Right renal pelvis (tissue), 4 donors: ENCODE measurements at regions not wholly inside any gene's neighbourhood (a gene's known extent, or its start where the extent isn't known, plus 50 kb on each side); places are given as distances from the start of the nearest gene placed in this dataset.
"Not testable (repeated sequence)": the region's sequence is repeated elsewhere in the genome, so short reads cannot be mapped to it uniquely, and the experiment has no call there.

Experiments used
- DNase-seq, 4 donors: peaks; one replicate each; pipeline ENCODE4 v3.0.0-alpha.2; 2013; ENCODE audit warnings: low read depth in 4 of 4, low spot score in 3 of 4, missing footprints in 1 of 4

DNA sequence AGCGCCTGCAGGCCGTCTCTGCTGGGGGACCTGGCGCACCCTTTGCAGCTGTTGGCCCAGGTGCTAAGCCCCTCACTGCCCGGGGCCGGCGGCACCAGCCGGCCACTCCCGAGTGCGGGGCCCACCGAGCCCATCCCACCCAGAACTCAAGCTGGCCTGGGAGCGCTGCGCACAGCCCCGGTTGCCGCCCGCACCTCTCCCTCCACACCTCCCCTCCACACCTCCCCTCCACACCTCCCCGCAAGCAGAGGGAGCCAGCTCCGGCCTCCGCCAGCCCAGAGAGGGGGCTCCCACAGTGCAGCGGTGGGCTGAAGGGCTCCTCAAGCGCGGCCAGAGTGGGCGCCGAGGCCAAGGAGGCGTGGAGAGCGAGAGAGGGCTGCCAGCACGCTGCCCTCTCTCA is 177.8 kb upstream of the KAZN start:
- DNase-seq = no peak

- DNase-seq = no peak
These were observed 177.0 kb upstream of the KAZN start for GRCh38 chr1:14421295-14421976.

GRCh38 chr1:14421977-14422609 is 176.4 kb upstream of the KAZN start:
- DNase-seq = no peak

GRCh38 chr1:14424325-14425002 is 174.0 kb upstream of the KAZN start:
- no peak for DNase-seq

DNA sequence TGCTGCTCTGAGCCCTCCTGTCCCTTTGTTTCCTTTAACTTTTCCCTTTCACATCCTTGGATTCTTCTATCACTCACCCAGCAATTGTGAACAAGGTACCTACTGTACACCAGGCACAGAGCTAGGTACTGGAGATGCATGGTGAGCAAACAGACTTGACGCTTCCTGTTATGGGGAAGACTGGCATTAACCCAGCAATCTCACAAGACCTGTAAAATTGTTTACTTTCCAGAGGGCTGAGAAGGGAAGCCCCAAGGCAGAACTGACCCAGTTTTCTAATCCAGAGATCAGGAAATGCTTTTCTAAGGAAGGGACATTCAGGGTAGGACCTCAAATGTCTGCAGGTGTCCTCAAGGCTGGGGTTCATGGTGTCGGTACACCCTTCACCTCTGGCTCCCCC is 171.6 kb upstream of the KAZN start:
- DNase-seq = no peak

- DNase-seq = no peak
These were observed 168.9 kb upstream of the KAZN start for GRCh38 chr1:14429577-14429976.

DNA sequence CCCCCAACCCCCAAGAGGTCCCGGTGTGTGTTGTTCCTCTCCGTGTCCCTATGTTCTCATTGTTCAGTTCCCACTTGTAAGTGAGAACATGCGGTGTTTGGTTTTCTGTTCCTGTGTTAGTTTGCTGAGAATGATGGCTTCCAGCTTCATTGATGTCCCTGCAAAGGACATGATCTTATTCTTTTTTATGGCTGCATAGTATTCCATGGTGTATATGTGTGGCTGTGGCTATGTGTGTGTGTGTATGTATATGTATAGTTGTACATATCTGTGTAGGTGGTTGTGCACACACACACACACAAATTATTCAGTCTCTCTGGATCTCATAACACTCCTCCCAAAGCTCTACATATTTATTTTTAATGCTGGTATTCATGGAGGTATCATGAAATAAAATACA is 165.8 kb upstream of the KAZN start:
- DNase-seq = not testable (repeated sequence)

GRCh38 chr1:14435368-14436023 is 163.0 kb upstream of the KAZN start:
- DNase-seq = no peak

DNA sequence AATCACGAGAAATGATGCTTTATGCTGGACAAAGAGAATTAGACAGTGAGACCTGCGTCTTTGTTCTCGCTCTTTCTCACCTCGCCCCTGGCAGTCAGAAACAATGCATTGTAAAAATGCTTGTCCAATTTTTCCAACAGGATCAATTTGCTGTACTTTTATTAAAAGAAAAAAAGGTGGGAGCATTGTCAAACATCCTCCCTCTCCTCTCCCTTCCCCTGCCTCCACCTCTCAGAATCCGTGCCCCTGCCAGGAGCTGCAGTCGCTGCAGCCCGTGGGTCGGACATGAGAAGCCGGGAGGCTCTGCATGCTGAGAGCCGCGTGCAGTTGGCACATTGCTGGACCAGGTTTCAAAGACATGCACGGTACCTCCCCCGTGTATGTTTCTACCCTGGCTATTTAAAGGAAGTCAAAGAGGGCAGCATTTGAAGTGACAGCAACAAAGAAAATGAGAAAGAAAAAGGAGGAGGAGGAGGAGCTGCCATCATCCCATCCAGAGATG is 161.0 kb upstream of the KAZN start:
- DNase-seq = peak in 1 of 4 donors; percentile 15

DNA sequence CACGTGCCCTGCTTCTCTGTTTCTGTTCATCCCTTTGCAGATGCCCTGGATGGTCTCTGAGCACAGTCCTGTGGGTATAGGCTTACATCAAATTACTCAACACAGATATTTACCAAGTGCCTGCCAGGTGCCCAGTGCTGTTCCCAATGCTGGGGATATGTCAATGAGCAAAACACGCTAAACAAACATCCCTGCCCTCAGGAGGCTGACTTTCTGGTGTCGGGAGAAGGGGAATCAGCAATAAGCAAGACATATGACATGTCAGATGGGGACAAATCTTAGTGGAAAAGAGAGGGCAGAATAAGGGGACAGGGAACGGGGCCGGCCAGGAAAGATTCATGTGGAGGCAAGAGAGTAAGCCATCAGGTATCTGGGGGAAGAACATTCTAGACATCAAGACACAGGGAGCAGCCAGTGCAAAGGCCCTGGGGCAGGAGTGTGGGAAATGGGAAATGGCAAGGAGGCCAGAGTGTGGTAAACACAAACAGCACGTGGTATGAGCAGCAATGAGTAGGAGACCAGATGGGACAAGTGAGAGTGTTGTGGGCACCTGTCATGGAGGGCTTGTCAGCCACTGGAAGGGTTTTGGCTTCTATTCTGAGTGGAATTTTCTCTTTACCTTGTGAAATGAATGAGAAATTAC is 160.2 kb upstream of the KAZN start:
- no peak for DNase-seq

DNA sequence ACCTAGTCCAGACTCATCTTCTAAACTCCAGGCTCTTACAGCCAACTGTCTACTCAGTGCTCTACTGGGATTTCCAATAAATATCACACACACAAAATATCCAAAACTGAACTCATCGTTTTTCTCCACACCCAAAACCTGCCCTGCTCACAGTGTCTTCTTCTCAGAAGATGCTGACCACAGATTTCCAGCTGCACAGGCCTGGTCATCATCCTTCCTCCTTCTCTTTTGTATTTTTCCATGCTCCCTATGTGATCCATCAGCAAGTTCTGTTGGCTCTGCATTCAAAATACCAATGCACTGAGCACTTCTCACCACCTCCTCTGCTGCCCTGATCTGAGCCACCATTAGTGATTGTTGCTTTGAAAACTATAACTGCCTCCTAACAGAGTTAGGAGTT is 159.5 kb upstream of the KAZN start:
- no peak for DNase-seq

- no peak for DNase-seq
These were observed 158.3 kb upstream of the KAZN start for GRCh38 chr1:14440166-14440565.

DNA sequence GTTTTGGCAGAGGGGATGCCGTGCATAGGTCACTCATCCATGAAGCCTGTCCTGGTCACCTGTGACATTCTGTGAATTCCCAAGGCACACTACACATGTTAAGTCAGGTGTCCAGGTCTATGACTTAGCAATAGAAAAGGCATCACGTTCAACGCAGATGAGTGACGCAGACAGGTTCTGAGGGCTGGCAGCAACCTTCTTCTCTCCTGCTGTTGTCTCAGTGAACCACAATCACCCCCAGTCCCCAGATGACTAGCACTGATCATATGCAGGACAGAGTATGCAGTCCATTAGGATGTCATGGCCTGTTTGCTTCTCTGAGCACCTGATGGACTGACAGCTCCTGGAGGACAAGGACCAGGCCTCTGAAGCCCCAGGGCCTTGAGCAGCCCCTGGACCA is 157.8 kb upstream of the KAZN start:
- no peak for DNase-seq

- DNase-seq = no peak
These were observed 157.2 kb upstream of the KAZN start for GRCh38 chr1:14441302-14441741.

DNA sequence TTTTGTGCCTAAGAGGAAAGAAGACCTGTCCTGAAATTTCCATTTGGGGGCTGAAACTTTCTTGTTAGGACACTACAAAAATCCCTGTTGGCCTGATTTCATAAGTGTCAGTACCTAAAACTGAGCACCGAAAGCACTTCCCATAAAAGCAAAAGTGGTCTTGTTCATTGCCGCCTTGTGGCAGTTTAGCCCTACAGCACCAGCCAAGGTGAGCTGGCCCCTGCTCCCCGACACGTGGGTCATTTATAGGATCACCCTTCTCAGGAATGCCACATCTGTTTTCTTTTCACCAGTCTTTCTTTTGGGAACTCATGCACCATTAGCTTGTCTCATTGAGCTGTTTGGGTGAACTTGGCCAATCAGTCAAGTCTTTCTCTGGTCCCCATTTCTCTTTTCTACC is 155.8 kb upstream of the KAZN start:
- no peak for DNase-seq

DNA sequence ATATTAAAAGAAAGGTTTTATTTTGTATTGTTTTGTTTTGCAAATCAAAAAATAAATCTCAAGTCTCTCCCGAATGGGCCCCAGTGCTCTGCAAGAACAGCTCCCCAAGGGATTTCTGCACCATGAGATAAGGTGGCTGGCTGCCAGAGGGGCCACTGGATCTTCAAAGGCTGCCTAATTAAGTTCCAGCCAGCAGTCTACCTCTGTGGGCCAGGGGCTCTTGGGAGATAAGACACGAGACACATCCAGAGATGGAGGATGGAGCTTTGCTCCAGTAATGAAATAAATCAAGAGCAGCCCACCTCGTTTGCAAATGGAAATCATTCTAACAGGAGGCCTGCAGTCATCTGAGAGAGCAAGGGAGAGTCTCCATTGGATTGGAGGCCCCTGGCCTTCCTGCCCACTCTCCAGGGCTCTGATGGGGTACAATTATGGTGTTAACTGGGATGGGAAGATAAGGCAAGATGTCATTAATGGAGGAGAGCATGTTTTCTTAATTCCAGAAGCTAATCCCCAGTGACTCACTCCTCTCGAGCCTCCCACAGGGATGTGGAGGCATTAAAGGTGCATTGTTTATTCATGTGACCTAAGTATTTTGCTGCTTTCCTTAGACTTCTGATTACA is 155.2 kb upstream of the KAZN start:
- DNase-seq = no peak

DNA sequence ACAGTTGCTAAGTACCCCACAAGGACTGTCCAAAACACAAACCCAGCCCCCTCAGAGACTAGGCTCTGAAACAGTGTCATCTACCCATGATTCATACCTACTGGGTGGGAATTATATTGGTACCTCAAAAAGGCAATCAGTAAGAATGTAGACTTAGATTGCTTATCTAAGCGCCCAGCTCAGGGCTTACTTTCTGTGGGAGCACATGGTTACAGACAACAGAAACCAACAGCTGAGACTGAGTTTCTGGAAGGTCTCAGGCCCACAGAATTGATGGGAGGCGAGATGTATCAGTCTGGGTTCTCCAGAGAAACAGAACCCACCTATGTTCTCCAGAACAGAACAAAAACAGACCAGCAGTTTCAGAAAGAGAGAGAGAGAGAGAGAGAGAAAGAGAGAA is 147.3 kb upstream of the KAZN start:
- no peak for DNase-seq

- DNase-seq = no peak
These were observed 145.9 kb upstream of the KAZN start for GRCh38 chr1:14452551-14452950.

- DNase-seq = no peak
These were observed 138.3 kb upstream of the KAZN start for GRCh38 chr1:14460173-14460572.

DNA sequence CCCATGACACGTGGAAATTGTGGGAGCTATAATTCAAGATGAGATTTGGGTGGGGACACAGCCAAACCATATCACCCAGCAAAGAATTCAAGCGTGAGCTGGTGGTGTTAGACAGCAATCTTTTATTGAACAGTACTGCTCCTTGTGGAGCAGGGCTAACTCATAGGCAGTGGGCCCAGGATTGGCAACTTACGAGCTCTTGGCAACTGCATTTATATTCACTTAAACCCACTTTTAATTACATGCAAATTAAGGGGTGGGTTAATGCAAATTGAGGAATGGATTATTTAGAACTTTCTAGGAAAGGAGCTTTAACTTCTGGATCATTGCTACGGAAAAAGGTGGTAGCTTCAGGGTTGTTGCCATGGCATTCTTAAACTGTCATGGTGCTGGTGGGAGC is 135.6 kb upstream of the KAZN start:
- no peak for DNase-seq
